Panc1 (cell line): ENCODE measurements at regions not wholly inside any gene's neighbourhood (a gene's known extent, or its start where the extent isn't known, plus 50 kb on each side); places are given as distances from the start of the nearest gene placed in this dataset.

ENCODE experiments used
- ATAC-seq: fragments of 200-7000 bp; cut with Tn5 transposase; 2 replicates; pipeline ENCODE4 v1.9.1; 2020; ENCODE audit warnings: mild to moderate bottlenecking, moderate library complexity
- BruUV-seq: library from RNA; stranded (reverse); fragments of 400-500 nt; replicated peaks from 2 replicates; lab custom pipeline; 2021; lab: Mats Ljungman, UMichigan
- CTCF ChIA-PET: fragments of 300-600 bp; sonication (Branson Sonifier 250); formaldehyde crosslinking; loops from one replicate; lab custom pipeline; 2022; ENCODE audit warnings: antibody characterized with exemption; lab: Charles Lee
- POLR2A ChIA-PET: fragments of 300-600 bp; sonication (Branson Sonifier 250); formaldehyde crosslinking; loops from one replicate; lab custom pipeline; 2022; ENCODE audit warnings: antibody characterized with exemption; lab: Charles Lee
- DNase-seq: peaks from one replicate; pipeline ENCODE4 v3.0.0-alpha.2; 2010; ENCODE audit warnings: low read depth, low spot score
- H3K27ac ChIP-seq: 2 replicates; pipeline ENCODE4 v1.5.1; 2011; ENCODE audit warnings: mild to moderate bottlenecking, low read length, inconsistent platforms
- H3K27me3 ChIP-seq: fragments of 200-500 bp; sonication (Bioruptor generic); 2 replicates; pipeline ENCODE4 v1.6.0; 2014; ENCODE audit warnings: low read length, inconsistent platforms; ENCODE audit not compliant: control insufficient read depth, insufficient read depth
- H3K36me3 ChIP-seq: fragments of 200-500 bp; sonication (Bioruptor generic); 2 replicates; pipeline ENCODE4 v1.5.1; 2014; ENCODE audit warnings: inconsistent platforms, mild to moderate bottlenecking, low read length, moderate library complexity; ENCODE audit not compliant: control insufficient read depth, insufficient read depth
- H3K4me1 ChIP-seq: 2 replicates; pipeline ENCODE4 v1.5.1; 2011; ENCODE audit warnings: inconsistent platforms, mild to moderate bottlenecking, low read length, moderate library complexity; ENCODE audit not compliant: control insufficient read depth, insufficient read depth
- H3K4me3 ChIP-seq, 2 experiments: 2 replicates each; pipeline ENCODE4 v1.5.1; 2011 to 2012; ENCODE audit warnings: low read depth in 2 of 2, low read length in 2 of 2, mild to moderate bottlenecking in 2 of 2, inconsistent platforms in 1 of 2, moderate library complexity in 1 of 2
- H3K9me3 ChIP-seq: fragments of 200-500 bp; sonication (Bioruptor generic); 2 replicates; pipeline ENCODE4 v1.5.1; 2014; ENCODE audit warnings: low read depth, mild to moderate bottlenecking, inconsistent platforms, low read length, moderate library complexity; ENCODE audit not compliant: control insufficient read depth, insufficient read depth
- CTCF ChIP-seq: fragments of 450-650 bp; IDR thresholded peaks from 2 replicates; pipeline ENCODE4 v1.5.1; 2017; ENCODE audit warnings: mild to moderate bottlenecking
- POLR2AphosphoS5 ChIP-seq: IDR thresholded peaks from 2 replicates; pipeline ENCODE4 v1.6.1; 2012; ENCODE audit warnings: mild to moderate bottlenecking, low read depth, low read length, moderate library complexity
- REST ChIP-seq, 2 experiments: IDR thresholded peaks; 2 replicates each; pipeline ENCODE4 v1.6.1; 2011 to 2012; ENCODE audit warnings: low read depth in 2 of 2, control low read depth in 1 of 2, low read length in 1 of 2, mild to moderate bottlenecking in 1 of 2, moderate library complexity in 1 of 2; ENCODE audit not compliant: insufficient read depth in 1 of 2
- SIN3A ChIP-seq: IDR thresholded peaks from 2 replicates; pipeline ENCODE4 v1.6.1; 2012; ENCODE audit warnings: low read depth, mild to moderate bottlenecking, low read length, moderate library complexity, borderline replicate concordance; ENCODE audit not compliant: insufficient read depth
- TCF7L2 ChIP-seq: IDR thresholded peaks from 2 replicates; pipeline ENCODE4 v1.6.1; 2011; ENCODE audit warnings: mild to moderate bottlenecking, low read depth, low read length, inconsistent platforms
- in situ Hi-C: cut with HindIII; loops from 2 replicates; pipeline ENCODE4 v1.10.0; 2016; ENCODE audit warnings: low sequenced_read_pairs, low pct_unique_long_range_greater_than_20kb
- intact Hi-C: fragments of 100-400 bp; cut with micrococcal nuclease; formaldehyde crosslinking; loops from one replicate; pipeline ENCODE4 v1.10.0; 2022; ENCODE audit not compliant: unreplicated experiment

GRCh38 chr16:86706726-86707125 lies 128.4 kb downstream of the FOXL1 start:
- CTCF ChIA-PET: no interaction called here
- Histone ChIP-seq H3K27me3 (no peaks in the 10 kb centered on the region), H3K4me1 (no peaks in the 10 kb centered on the region), H3K36me3 (no peaks in the 10 kb centered on the region), H3K4me3 (no peak overlapping the region), H3K9me3 (no peaks in the 10 kb centered on the region), H3K27ac (no peak overlapping the region)
- in situ Hi-C loops (no loop called here), intact Hi-C loops (no loop called here)
- BruUV-seq: no TSS peak
- POLR2A ChIA-PET: no interaction called here
- no peak for DNase-seq
- TF ChIP-seq SIN3A (no peak), POLR2AphosphoS5 (no peak), REST (IDR thresholded peaks at IDR 0.05; ENCODE audit: insufficient read depth in 1 of 2, low read depth in 2 of 2, low read length in 1 of 2) (no peak), CTCF (no peak), TCF7L2 (no peak)
- no peak for ATAC-seq

- BruUV-seq: no TSS peak
- intact Hi-C loops: no loop called here
- CTCF ChIA-PET: no interaction called here
- no peaks in the 10 kb centered on the region for H3K27me3 ChIP-seq
- H3K4me3 ChIP-seq: no peak overlapping the region
- H3K4me1 ChIP-seq: no peaks in the 10 kb centered on the region
- DNase-seq (no peak), ATAC-seq (no peak)
- POLR2A ChIA-PET: no interaction called here
- in situ Hi-C loops: no loop called here
- no peak overlapping the region for H3K27ac ChIP-seq
- no peaks in the 10 kb centered on the region for H3K36me3 ChIP-seq
- H3K9me3 ChIP-seq: no peaks in the 10 kb centered on the region
- TF ChIP-seq REST (IDR thresholded peaks at IDR 0.05; ENCODE audit: insufficient read depth in 1 of 2, low read depth in 2 of 2, low read length in 1 of 2) (no peak), POLR2AphosphoS5 (no peak), TCF7L2 (no peak), SIN3A (no peak), CTCF (no peak)
Measured at GRCh38 chr16:86707171-86707570, 128.8 kb downstream of the FOXL1 start.
